ENCODE measurements at regions not wholly inside any gene's neighbourhood (a gene's known extent, or its start where the extent isn't known, plus 50 kb on each side); places are given as distances from the start of the nearest gene placed in this dataset.

DNA sequence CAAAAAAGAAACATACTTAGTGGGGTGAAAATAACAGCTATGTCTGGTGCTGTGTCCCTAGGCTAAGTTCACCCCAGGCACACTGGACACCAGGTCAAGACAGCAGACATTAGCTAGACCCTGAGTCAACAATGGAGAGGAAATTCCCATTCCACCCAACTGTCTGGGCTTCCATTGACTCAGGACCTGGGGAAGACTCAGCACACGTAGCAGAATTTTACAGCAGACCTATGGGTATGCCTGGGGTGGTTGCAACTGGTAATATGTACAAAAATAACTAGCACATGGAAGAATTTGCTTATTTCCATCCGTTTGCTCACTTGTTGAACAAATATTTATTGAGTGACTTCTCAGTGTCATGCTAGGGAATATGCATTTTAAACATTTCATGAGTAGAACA, 117.0 kb downstream of the GAS1 start:
- Mint-ChIP-seq H3K27me3 (no peaks in the 10 kb centered on the region), H3K27ac (no peak overlapping the region), H3K4me1 (no peaks in the 10 kb centered on the region), H3K9me3 (ENCODE audit: insufficient read depth) (no peaks in the 10 kb centered on the region), H3K4me3 (no peak overlapping the region)
- Histone ChIP-seq H2AFZ (ENCODE audit: insufficient read depth, low read depth, low read length, poor library complexity, severe bottlenecking) (no peak overlapping the region), H3K79me2 (ENCODE audit: control insufficient read depth, insufficient read depth, low read length) (no peaks in the 10 kb centered on the region), H3K36me3 (replicated peaks in 1 of 2; ENCODE audit: control extremely low read depth in 1 of 2, control insufficient read depth in 1 of 2, extremely low read depth in 1 of 2, insufficient read depth in 2 of 2, low read length in 1 of 2) (no peaks in the 10 kb centered on the region), H4K20me1 (ENCODE audit: control insufficient read depth, insufficient read depth, low read length, poor library complexity, severe bottlenecking) (no peaks in the 10 kb centered on the region), H3K4me2 (replicated peaks; ENCODE audit: low read depth, low read length, poor library complexity, severe bottlenecking) (no peak overlapping the region), H3K9me3 (ENCODE audit: control extremely low read depth in 1 of 3, control insufficient read depth in 2 of 3, insufficient read depth in 1 of 3, low read length in 2 of 3) (no peaks in the 10 kb centered on the region), H3K27ac (ENCODE audit: low read length in 2 of 2) (no peak overlapping the region), H3K27me3 (replicated peaks in 1 of 4; ENCODE audit: control extremely low read depth in 1 of 4, control insufficient read depth in 3 of 4, insufficient read depth in 4 of 4, low read length in 3 of 4) (no peaks in the 10 kb centered on the region), H3K4me1 (ENCODE audit: control insufficient read depth in 2 of 2, insufficient read depth in 2 of 2, low read length in 2 of 2) (no peaks in the 10 kb centered on the region), H3K4me3 (ENCODE audit: control extremely low read depth in 1 of 5, extremely low read depth in 1 of 5, insufficient read depth in 1 of 5, low read depth in 2 of 5, low read length in 4 of 5) (no peak overlapping the region), H3K9ac (ENCODE audit: low read length) (no peak overlapping the region)
- ChIA-PET CTCF (no interaction called here), POLR2A (no interaction called here)
- DNase-seq (no peak), ATAC-seq (ENCODE audit: low read depth) (no peak)
- intact Hi-C loops (cut with micrococcal nuclease) = no loop called here
- WGBS (ENCODE audit: insufficient coverage) = no CpG with 5 or more reads among the region's 2 CpGs
- TF ChIP-seq CTCF (IDR thresholded peaks at IDR 0.05) (no peak), EZH2 (IDR thresholded peaks at IDR 0.05; ENCODE audit: borderline replicate concordance, insufficient read depth, low read depth, low read length, poor library complexity, severe bottlenecking) (no peak)

GRCh38 chr9:86829496-86830046, 117.7 kb downstream of the GAS1 start:
- no peak for TF ChIP-seq EZH2 (IDR thresholded peaks at IDR 0.05; ENCODE audit: borderline replicate concordance, insufficient read depth, low read depth, low read length, poor library complexity, severe bottlenecking)
- TF ChIP-seq CTCF (IDR thresholded peaks at IDR 0.05) = no peak
- WGBS (ENCODE audit: insufficient coverage) = no CpG with 5 or more reads among the region's 1 CpG
- H4K20me1 ChIP-seq (ENCODE audit: control insufficient read depth, insufficient read depth, low read length, poor library complexity, severe bottlenecking) = no peaks in the 10 kb centered on the region
- no peak overlapping the region for H3K9ac ChIP-seq (ENCODE audit: low read length)
- no peak overlapping the region for H3K4me3 ChIP-seq (ENCODE audit: control extremely low read depth in 1 of 5, extremely low read depth in 1 of 5, insufficient read depth in 1 of 5, low read depth in 2 of 5, low read length in 4 of 5)
- Mint-ChIP-seq H3K27me3 (no peaks in the 10 kb centered on the region), H3K4me3 (no peak overlapping the region), H3K4me1 (no peaks in the 10 kb centered on the region), H3K27ac (no peak overlapping the region), H3K9me3 (ENCODE audit: insufficient read depth) (no peaks in the 10 kb centered on the region)
- intact Hi-C loops (cut with micrococcal nuclease) = no loop called here
- H3K4me1 ChIP-seq (ENCODE audit: control insufficient read depth in 2 of 2, insufficient read depth in 2 of 2, low read length in 2 of 2) = no peaks in the 10 kb centered on the region
- H2AFZ ChIP-seq (ENCODE audit: insufficient read depth, low read depth, low read length, poor library complexity, severe bottlenecking) = no peak overlapping the region
- H3K27ac ChIP-seq (ENCODE audit: low read length in 2 of 2) = no peak overlapping the region
- peaks cover 0 to 3% (median 0%) of the 10 kb centered on the region in 3 donors for H3K9me3 ChIP-seq (ENCODE audit: control extremely low read depth in 1 of 3, control insufficient read depth in 2 of 3, insufficient read depth in 1 of 3, low read length in 2 of 3)
- ChIA-PET POLR2A (no interaction called here), CTCF (no interaction called here)
- H3K79me2 ChIP-seq (ENCODE audit: control insufficient read depth, insufficient read depth, low read length) = no peaks in the 10 kb centered on the region
- DNase-seq (no peak), ATAC-seq (ENCODE audit: low read depth) (no peak)
- no peak overlapping the region for H3K4me2 ChIP-seq (replicated peaks; ENCODE audit: low read depth, low read length, poor library complexity, severe bottlenecking)
- no peaks in the 10 kb centered on the region for H3K27me3 ChIP-seq (replicated peaks in 1 of 4; ENCODE audit: control extremely low read depth in 1 of 4, control insufficient read depth in 3 of 4, insufficient read depth in 4 of 4, low read length in 3 of 4)
- H3K36me3 ChIP-seq (replicated peaks in 1 of 2; ENCODE audit: control extremely low read depth in 1 of 2, control insufficient read depth in 1 of 2, extremely low read depth in 1 of 2, insufficient read depth in 2 of 2, low read length in 1 of 2) = no peaks in the 10 kb centered on the region
